Endothelial cell of umbilical vein (primary cell): ENCODE measurements at regions not wholly inside any gene's neighbourhood (a gene's known extent, or its start where the extent isn't known, plus 50 kb on each side); places are given as distances from the start of the nearest gene placed in this dataset.

Source experiments
- BruUV-seq: library from RNA; stranded (reverse); fragments of 400-500 nt; replicated peaks from 2 replicates; lab custom pipeline; 2021; lab: Mats Ljungman, UMichigan
- CTCF ChIA-PET: fragments of 300-600, 350-600 bp; sonication (Branson Sonifier 250); formaldehyde crosslinking; loops from one replicate; lab custom pipeline; 2021; ENCODE audit warnings: antibody characterized with exemption, inconsistent platforms; lab: Charles Lee
- POLR2A ChIA-PET: fragments of 300-600, 350-600 bp; sonication (Branson Sonifier 250); formaldehyde crosslinking; loops from one replicate; lab custom pipeline; 2021; ENCODE audit warnings: antibody characterized with exemption, inconsistent platforms; lab: Charles Lee
- DNase-seq: peaks from one replicate; pipeline ENCODE4 v3.0.0-alpha.2; 2011; ENCODE audit warnings: low read depth, low spot score
- FAIRE-seq: peaks from 2 replicates; lab custom pipeline; 2011; peaks lifted over from hg19 to GRCh38; lab: Jason Lieb, UNC
- H2AFZ ChIP-seq: 2 replicates; pipeline ENCODE4 v1.6.0; 2012; ENCODE audit warnings: low read depth, low read length, control low read depth, inconsistent platforms
- H3K27ac ChIP-seq: 2 replicates; pipeline ENCODE4 v1.5.1; 2011; ENCODE audit warnings: low read depth, mild to moderate bottlenecking, control low read depth, low read length, moderate library complexity; ENCODE audit not compliant: insufficient read depth
- H3K27me3 ChIP-seq, 2 experiments: 2 replicates each; pipeline versions ENCODE4 v1.6.0 to v1.6.1; 2011; ENCODE audit warnings: low read length in 2 of 2, mixed read lengths in 1 of 2; ENCODE audit not compliant: control insufficient read depth in 2 of 2, insufficient read depth in 2 of 2
- H3K36me3 ChIP-seq, 2 experiments: 2 replicates in 1 of 2; 3 replicates in 1 of 2; pipeline ENCODE4 v1.5.1; 2011; ENCODE audit warnings: low read length in 2 of 2, mild to moderate bottlenecking in 1 of 2, moderate library complexity in 1 of 2; ENCODE audit not compliant: control insufficient read depth in 2 of 2, insufficient read depth in 2 of 2; ENCODE audit errors: extremely low read depth in 1 of 2
- H3K4me1 ChIP-seq: 3 replicates; pipeline ENCODE4 v1.5.1; 2011; ENCODE audit warnings: mild to moderate bottlenecking, low read length; ENCODE audit not compliant: control insufficient read depth, insufficient read depth; ENCODE audit errors: extremely low read depth
- H3K4me2 ChIP-seq: 2 replicates; pipeline ENCODE4 v1.6.1; 2011; ENCODE audit warnings: low read length, control low read depth, mixed read lengths; ENCODE audit not compliant: insufficient read depth
- H3K4me3 ChIP-seq, 3 experiments: fragments of 200-600 bp in 1 of 3; sonication (generic), shearing (Covaris generic) in 1 of 3; replicated peaks in 1 of 3; 2 replicates each; pipeline ENCODE4 v1.5.1; 2011 to 2016; ENCODE audit warnings: control low read depth in 3 of 3, low read length in 3 of 3, mild to moderate bottlenecking in 2 of 3, inconsistent platforms in 1 of 3, low read depth in 1 of 3, moderate library complexity in 1 of 3; ENCODE audit not compliant: insufficient read depth in 1 of 3
- H3K79me2 ChIP-seq: 2 replicates; pipeline ENCODE4 v1.6.0; 2012; ENCODE audit warnings: low read length, inconsistent platforms; ENCODE audit not compliant: control insufficient read depth, insufficient read depth
- H3K9ac ChIP-seq: replicated peaks from 2 replicates; pipeline ENCODE3; 2011; ENCODE audit warnings: low read length, control low read depth; ENCODE audit not compliant: insufficient read depth; ENCODE audit errors: extremely low read depth
- H3K9me1 ChIP-seq: replicated peaks from 3 replicates; pipeline ENCODE4 v1.6.0; 2011; ENCODE audit warnings: mild to moderate bottlenecking, low read length; ENCODE audit not compliant: control insufficient read depth, insufficient read depth; ENCODE audit errors: extremely low read depth
- H3K9me3 ChIP-seq: replicated peaks from 2 replicates; pipeline ENCODE4 v1.5.1; 2012; ENCODE audit warnings: low read length, inconsistent platforms; ENCODE audit not compliant: control insufficient read depth, insufficient read depth
- H4K20me1 ChIP-seq: replicated peaks from 2 replicates; pipeline ENCODE3; 2011; ENCODE audit warnings: mild to moderate bottlenecking, low read length; ENCODE audit not compliant: control insufficient read depth, insufficient read depth; ENCODE audit errors: extremely low read depth
- EZH2 ChIP-seq: IDR thresholded peaks from 2 replicates; pipeline ENCODE4 v1.6.1; 2012; ENCODE audit warnings: borderline replicate concordance, low read depth, mild to moderate bottlenecking, moderate library complexity, low read length, inconsistent platforms; ENCODE audit not compliant: severe bottlenecking
- FOS ChIP-seq: IDR thresholded peaks from 2 replicates; pipeline ENCODE4 v1.6.1; 2011; ENCODE audit warnings: mild to moderate bottlenecking, low read length, moderate library complexity, borderline replicate concordance; ENCODE audit not compliant: insufficient read depth
- GATA2 ChIP-seq: IDR thresholded peaks from 2 replicates; pipeline ENCODE4 v1.7.0; 2011; ENCODE audit warnings: low read depth, mild to moderate bottlenecking, moderate library complexity, mixed read lengths, low read length; ENCODE audit not compliant: insufficient read length, insufficient read depth
- JUN ChIP-seq: IDR thresholded peaks from 2 replicates; pipeline ENCODE4 v1.6.1; 2011; ENCODE audit warnings: borderline replicate concordance, low read depth; ENCODE audit not compliant: insufficient read length, insufficient read depth
- MYC ChIP-seq: IDR thresholded peaks from one replicate; pipeline ENCODE4 v1.6.1; 2011; ENCODE audit warnings: mild to moderate bottlenecking, low read depth, low read length
- POLR2AphosphoS5 ChIP-seq: IDR thresholded peaks from 2 replicates; pipeline ENCODE4 v1.6.1; 2012; ENCODE audit warnings: low read depth, mild to moderate bottlenecking, control low read depth, low read length, moderate library complexity; ENCODE audit not compliant: insufficient read depth
- dilution Hi-C: fragments of 300-500 bp; cut with MboI; formaldehyde crosslinking; loops from one replicate; pipeline ENCODE4 v1.15.0; 2019; ENCODE audit warnings: low sequenced_read_pairs; ENCODE audit not compliant: extremely low pct_ligation_motif_present
- intact Hi-C: fragments of 100-400 bp; cut with micrococcal nuclease; formaldehyde crosslinking; loops from one replicate; pipeline ENCODE4 v1.10.0; 2022
- TF ChIP-seq, protein P1 (sequence below), 2 donors: IDR thresholded peaks; 1 replicate in 1 of 2; 2 replicates in 1 of 2; pipeline ENCODE4 v1.5.1; 2011; ENCODE audit warnings: low read length in 2 of 2, mild to moderate bottlenecking in 2 of 2, moderate library complexity in 2 of 2, control low read depth in 1 of 2, inconsistent platforms in 1 of 2, low read depth in 1 of 2; ENCODE audit not compliant: insufficient read depth in 1 of 2; ENCODE audit errors: extremely low read depth in 1 of 2

DNA sequence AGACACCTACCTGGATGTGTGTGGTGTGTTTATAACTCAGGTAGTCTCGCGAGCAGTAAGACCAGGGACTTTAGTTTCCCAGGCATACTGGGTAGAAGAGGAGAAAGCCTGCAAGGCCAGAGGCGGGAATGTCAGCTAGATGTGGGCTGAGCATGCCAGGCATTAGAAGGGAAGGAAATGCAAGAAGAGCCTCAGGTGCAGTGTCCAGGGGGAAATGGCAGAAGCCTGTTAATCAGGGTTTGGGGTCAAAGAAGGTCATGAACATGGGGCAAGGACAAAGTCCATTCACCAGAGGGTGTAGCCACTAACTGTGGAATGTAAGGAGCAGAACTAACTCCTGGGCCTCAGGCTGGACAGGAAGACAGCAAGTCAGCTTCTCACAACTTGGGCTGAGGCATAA, 305.0 kb downstream of the SMOC2 start:
- H3K4me3 ChIP-seq: no peak overlapping the region
- intact Hi-C loops (no loop called here), dilution Hi-C loops (no loop called here)
- no peak for DNase-seq
- H4K20me1 ChIP-seq: no peaks in the 10 kb centered on the region
- BruUV-seq: no TSS peak
- no peak overlapping the region for H3K4me2 ChIP-seq
- H3K27me3 ChIP-seq: no peaks in the 10 kb centered on the region
- no peaks in the 10 kb centered on the region for H3K9me1 ChIP-seq
- no peaks in the 10 kb centered on the region for H3K79me2 ChIP-seq
- H3K9me3 ChIP-seq: peaks cover 2% of the 10 kb centered on the region
- no peak overlapping the region for H3K9ac ChIP-seq
- TF ChIP-seq, protein P1, sequence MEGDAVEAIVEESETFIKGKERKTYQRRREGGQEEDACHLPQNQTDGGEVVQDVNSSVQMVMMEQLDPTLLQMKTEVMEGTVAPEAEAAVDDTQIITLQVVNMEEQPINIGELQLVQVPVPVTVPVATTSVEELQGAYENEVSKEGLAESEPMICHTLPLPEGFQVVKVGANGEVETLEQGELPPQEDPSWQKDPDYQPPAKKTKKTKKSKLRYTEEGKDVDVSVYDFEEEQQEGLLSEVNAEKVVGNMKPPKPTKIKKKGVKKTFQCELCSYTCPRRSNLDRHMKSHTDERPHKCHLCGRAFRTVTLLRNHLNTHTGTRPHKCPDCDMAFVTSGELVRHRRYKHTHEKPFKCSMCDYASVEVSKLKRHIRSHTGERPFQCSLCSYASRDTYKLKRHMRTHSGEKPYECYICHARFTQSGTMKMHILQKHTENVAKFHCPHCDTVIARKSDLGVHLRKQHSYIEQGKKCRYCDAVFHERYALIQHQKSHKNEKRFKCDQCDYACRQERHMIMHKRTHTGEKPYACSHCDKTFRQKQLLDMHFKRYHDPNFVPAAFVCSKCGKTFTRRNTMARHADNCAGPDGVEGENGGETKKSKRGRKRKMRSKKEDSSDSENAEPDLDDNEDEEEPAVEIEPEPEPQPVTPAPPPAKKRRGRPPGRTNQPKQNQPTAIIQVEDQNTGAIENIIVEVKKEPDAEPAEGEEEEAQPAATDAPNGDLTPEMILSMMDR (IDR thresholded peaks at IDR 0.05; ENCODE audit: extremely low read depth in 1 of 2, insufficient read depth in 1 of 2, low read depth in 1 of 2, low read length in 2 of 2): no peak
- TF ChIP-seq GATA2 (no peak), JUN (no peak), POLR2AphosphoS5 (no peak), FOS (no peak), EZH2 (no peak), MYC (no peak)
- H3K36me3 ChIP-seq: no peaks in the 10 kb centered on the region
- H3K27ac ChIP-seq: no peak overlapping the region
- no peaks in the 10 kb centered on the region for H3K4me1 ChIP-seq
- POLR2A ChIA-PET: no interaction called here
- CTCF ChIA-PET: no interaction called here
- no peak for FAIRE-seq
- H2AFZ ChIP-seq: no peak overlapping the region
